ENCODE measurements at regions not wholly inside any gene's neighbourhood (a gene's known extent, or its start where the extent isn't known, plus 50 kb on each side); places are given as distances from the start of the nearest gene placed in this dataset.

GRCh38 chr9:32701321-32702022 lies 66.0 kb upstream of the TAF1L start:
- TF ChIP-seq EZH2 (IDR thresholded peaks at IDR 0.05; ENCODE audit: insufficient read depth, poor library complexity, severe bottlenecking) (no peak), EZH2phosphoT487 (IDR thresholded peaks at IDR 0.05; ENCODE audit: insufficient read depth, low read depth) (no peak)

Data from GM23248 (cell line).